Gastroesophageal sphincter (tissue), 3 donors: ENCODE measurements at regions not wholly inside any gene's neighbourhood (a gene's known extent, or its start where the extent isn't known, plus 50 kb on each side); places are given as distances from the start of the nearest gene placed in this dataset.

Experiments used
- EP300 ChIP-seq: sonication (generic); formaldehyde crosslinking; IDR thresholded peaks from one replicate; pipeline ENCODE4 v1.6.1; 2017; ENCODE audit warnings: antibody characterized with exemption, mild to moderate bottlenecking
- POLR2A ChIP-seq, 2 donors: fragments of 450-650 bp; IDR thresholded peaks; one replicate each; pipeline ENCODE4 v1.6.1; 2017; ENCODE audit warnings: antibody characterized with exemption in 2 of 2, mild to moderate bottlenecking in 2 of 2, moderate library complexity in 1 of 2
- POLR2AphosphoS5 ChIP-seq: sonication (generic); formaldehyde crosslinking; IDR thresholded peaks from one replicate; pipeline ENCODE4 v1.6.1; 2017; ENCODE audit warnings: antibody characterized with exemption
- TF ChIP-seq, protein P1 (sequence below), 4 experiments: fragments of 200-600 bp in 2 of 4; fragments of 450-650 bp in 2 of 4; sonication (generic) in 1 of 4; IDR thresholded peaks; one replicate each; pipeline ENCODE4 v1.5.1; 2017 to 2019; ENCODE audit warnings: antibody characterized with exemption in 4 of 4, mild to moderate bottlenecking in 2 of 4, moderate library complexity in 2 of 4

DNA sequence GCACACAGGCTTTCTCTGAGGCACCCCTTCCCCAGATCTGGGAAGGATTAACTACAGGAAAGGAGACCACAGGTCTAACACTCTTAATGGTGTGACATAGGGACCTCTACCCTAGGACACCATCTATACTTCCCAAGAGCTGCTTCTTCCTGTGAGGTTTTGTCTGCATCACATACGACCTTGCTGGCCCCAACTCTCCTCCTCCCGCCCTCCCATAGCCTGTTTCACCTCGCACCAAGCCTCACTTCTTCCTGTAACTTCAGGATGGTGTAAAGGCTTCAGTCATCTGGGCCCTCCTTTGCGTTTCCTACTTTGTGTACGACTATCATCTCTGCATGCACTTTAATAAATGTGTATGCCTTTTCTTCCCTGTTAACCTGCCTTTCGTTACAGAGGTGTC, 274.3 kb downstream of the KLF6 start:
- TF ChIP-seq, protein P1, sequence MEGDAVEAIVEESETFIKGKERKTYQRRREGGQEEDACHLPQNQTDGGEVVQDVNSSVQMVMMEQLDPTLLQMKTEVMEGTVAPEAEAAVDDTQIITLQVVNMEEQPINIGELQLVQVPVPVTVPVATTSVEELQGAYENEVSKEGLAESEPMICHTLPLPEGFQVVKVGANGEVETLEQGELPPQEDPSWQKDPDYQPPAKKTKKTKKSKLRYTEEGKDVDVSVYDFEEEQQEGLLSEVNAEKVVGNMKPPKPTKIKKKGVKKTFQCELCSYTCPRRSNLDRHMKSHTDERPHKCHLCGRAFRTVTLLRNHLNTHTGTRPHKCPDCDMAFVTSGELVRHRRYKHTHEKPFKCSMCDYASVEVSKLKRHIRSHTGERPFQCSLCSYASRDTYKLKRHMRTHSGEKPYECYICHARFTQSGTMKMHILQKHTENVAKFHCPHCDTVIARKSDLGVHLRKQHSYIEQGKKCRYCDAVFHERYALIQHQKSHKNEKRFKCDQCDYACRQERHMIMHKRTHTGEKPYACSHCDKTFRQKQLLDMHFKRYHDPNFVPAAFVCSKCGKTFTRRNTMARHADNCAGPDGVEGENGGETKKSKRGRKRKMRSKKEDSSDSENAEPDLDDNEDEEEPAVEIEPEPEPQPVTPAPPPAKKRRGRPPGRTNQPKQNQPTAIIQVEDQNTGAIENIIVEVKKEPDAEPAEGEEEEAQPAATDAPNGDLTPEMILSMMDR (IDR thresholded peaks at IDR 0.05), result no peak
- TF ChIP-seq EP300 (no peak), POLR2A (IDR thresholded peaks at IDR 0.05) (no peak), POLR2AphosphoS5 (no peak)
